B cell (primary cell): ENCODE measurements at regions not wholly inside any gene's neighbourhood (a gene's known extent, or its start where the extent isn't known, plus 50 kb on each side); places are given as distances from the start of the nearest gene placed in this dataset.

Source experiments
- ATAC-seq: fragments of 200-7000 bp; cut with Tn5 transposase; one replicate; pipeline ENCODE4 v1.10.0; 2021; ENCODE audit warnings: low read depth, mild to moderate bottlenecking, moderate number of reproducible peaks, moderate library complexity
- CTCF ChIA-PET: fragments of 350-600 bp; sonication (Branson Sonifier 250); formaldehyde crosslinking; loops from one replicate; lab custom pipeline; 2021; ENCODE audit warnings: antibody characterized with exemption, inconsistent platforms; lab: Charles Lee
- POLR2A ChIA-PET: fragments of 350-600 bp; sonication (Branson Sonifier 250); formaldehyde crosslinking; loops from one replicate; lab custom pipeline; 2021; ENCODE audit warnings: antibody characterized with exemption; lab: Charles Lee
- DNase-seq: peaks from one replicate; pipeline ENCODE4 v3.0.0; 2013
- H2AFZ ChIP-seq: 2 replicates; pipeline ENCODE4 v1.6.1; 2012; ENCODE audit warnings: mild to moderate bottlenecking, low read depth, low read length; ENCODE audit not compliant: insufficient read depth, poor library complexity, severe bottlenecking
- H3K27ac ChIP-seq, 2 donors: 1 replicate in 1 of 2; 2 replicates in 1 of 2; pipeline ENCODE4 v1.5.1; 2012 to 2013; ENCODE audit warnings: low read length in 2 of 2, mild to moderate bottlenecking in 2 of 2, moderate library complexity in 1 of 2
- H3K27me3 ChIP-seq, 4 experiments: fragments of 200-600 bp in 1 of 4; sonication (generic) in 1 of 4; replicated peaks in 1 of 4; 1 replicate in 2 of 4; 2 replicates in 2 of 4; pipeline versions ENCODE4 v1.6.1 to v1.7.0; 2013 to 2016; ENCODE audit warnings: low read length in 3 of 4, mild to moderate bottlenecking in 2 of 4, mixed read lengths in 1 of 4, moderate library complexity in 1 of 4; ENCODE audit not compliant: insufficient read depth in 4 of 4, control insufficient read depth in 3 of 4; ENCODE audit errors: control extremely low read depth in 1 of 4
- H3K36me3 ChIP-seq, 2 experiments: replicated peaks in 1 of 2; 1 replicate in 1 of 2; 2 replicates in 1 of 2; pipeline versions ENCODE4 v1.6.1 to v1.7.1; 2013; ENCODE audit warnings: low read length in 1 of 2; ENCODE audit not compliant: insufficient read depth in 2 of 2, control insufficient read depth in 1 of 2; ENCODE audit errors: control extremely low read depth in 1 of 2, extremely low read depth in 1 of 2
- H3K4me1 ChIP-seq, 2 donors: fragments of 200-600 bp in 1 of 2; sonication (generic) in 1 of 2; 1 replicate in 1 of 2; 2 replicates in 1 of 2; pipeline versions ENCODE4 v1.5.1 to v1.6.1; 2013 to 2017; ENCODE audit warnings: low read length in 2 of 2; ENCODE audit not compliant: control insufficient read depth in 2 of 2, insufficient read depth in 2 of 2
- H3K4me2 ChIP-seq: replicated peaks from 2 replicates; pipeline ENCODE3; 2012; ENCODE audit warnings: mild to moderate bottlenecking, low read depth, low read length; ENCODE audit not compliant: poor library complexity, severe bottlenecking
- H3K4me3 ChIP-seq, 5 experiments: fragments of 200-600 bp in 1 of 5; sonication (generic) in 1 of 5; 1 replicate in 3 of 5; 2 replicates in 2 of 5; pipeline versions ENCODE4 v1.5.1 to v1.7.0; 2011 to 2016; ENCODE audit warnings: low read length in 4 of 5, mild to moderate bottlenecking in 4 of 5, low read depth in 2 of 5, control low read depth in 1 of 5, moderate library complexity in 1 of 5; ENCODE audit not compliant: insufficient read depth in 1 of 5; ENCODE audit errors: control extremely low read depth in 1 of 5, extremely low read depth in 1 of 5
- H3K79me2 ChIP-seq: fragments of 200-600 bp; sonication (generic); one replicate; pipeline ENCODE4 v1.6.0; 2016; ENCODE audit warnings: low read length; ENCODE audit not compliant: control insufficient read depth, insufficient read depth
- H3K9ac ChIP-seq: fragments of 200-600 bp; sonication (generic); 2 replicates; pipeline ENCODE4 v1.6.1; 2017; ENCODE audit warnings: mild to moderate bottlenecking, low read length, moderate library complexity
- H3K9me3 ChIP-seq, 3 donors: one replicate each; pipeline versions ENCODE4 v1.6.1 to v1.7.1; 2013; ENCODE audit warnings: low read length in 2 of 3; ENCODE audit not compliant: control insufficient read depth in 2 of 3, insufficient read depth in 1 of 3; ENCODE audit errors: control extremely low read depth in 1 of 3
- H4K20me1 ChIP-seq: 2 replicates; pipeline ENCODE4 v1.6.0; 2012; ENCODE audit warnings: mild to moderate bottlenecking, low read length; ENCODE audit not compliant: insufficient read depth, control insufficient read depth, poor library complexity, severe bottlenecking
- H3K27ac Mint-ChIP-seq: one replicate; pipeline ENCODE4 v1.8.0; 2021; ENCODE audit warnings: mixed read lengths
- H3K27me3 Mint-ChIP-seq: one replicate; pipeline ENCODE4 v1.8.0; 2021; ENCODE audit warnings: mixed read lengths
- H3K4me1 Mint-ChIP-seq: one replicate; pipeline ENCODE4 v1.8.0; 2021; ENCODE audit warnings: mixed read lengths
- H3K4me3 Mint-ChIP-seq: one replicate; pipeline ENCODE4 v1.8.0; 2021; ENCODE audit warnings: mixed read lengths
- H3K9me3 Mint-ChIP-seq: one replicate; pipeline ENCODE4 v1.8.0; 2022; ENCODE audit warnings: mixed read lengths; ENCODE audit not compliant: insufficient read depth
- EZH2 ChIP-seq: IDR thresholded peaks from 2 replicates; pipeline ENCODE4 v1.6.1; 2012; ENCODE audit warnings: borderline replicate concordance, low read depth, mild to moderate bottlenecking, moderate library complexity, low read length; ENCODE audit not compliant: insufficient read depth, poor library complexity, severe bottlenecking
- WGBS: methylation state at CpG from one replicate; pipeline ENCODE4 v1.1.5; 2013; ENCODE audit warnings: missing lambda C conversion rate; ENCODE audit not compliant: insufficient coverage; 5-methylcytosine and 5-hydroxymethylcytosine counted together
- intact Hi-C: fragments of 100-400 bp; cut with micrococcal nuclease; formaldehyde crosslinking; loops from one replicate; pipeline ENCODE4 v1.10.0; 2022
- TF ChIP-seq, protein P1 (sequence below): fragments of 200-600 bp; IDR thresholded peaks from one replicate; pipeline ENCODE4 v1.8.0; 2022; ENCODE audit warnings: antibody characterized with exemption, mild to moderate bottlenecking

DNA sequence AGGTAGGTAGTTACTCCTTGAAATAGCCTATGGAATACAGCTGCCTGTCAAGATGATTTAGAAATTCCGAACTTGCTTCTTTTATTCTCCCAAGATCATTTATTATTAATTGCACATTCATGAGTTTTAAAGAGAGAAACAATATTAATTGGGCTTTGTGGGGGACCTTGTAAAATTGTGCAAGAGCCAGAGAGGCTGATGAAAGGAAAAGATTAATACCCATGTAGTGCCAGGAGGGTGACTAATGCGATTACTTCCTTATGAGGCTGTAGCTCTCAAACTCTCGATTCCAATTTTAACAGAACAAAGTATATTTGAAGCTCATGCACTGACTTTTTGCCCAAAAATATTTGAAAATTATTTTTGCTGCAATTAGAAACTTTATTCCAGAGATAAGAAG is 423.8 kb upstream of the ID4 start:
- H3K27me3 Mint-ChIP-seq = no peaks in the 10 kb centered on the region
- intact Hi-C loops = no loop called here
- no peak overlapping the region for H3K4me3 Mint-ChIP-seq
- no peak for TF ChIP-seq EZH2
- TF ChIP-seq, protein P1, sequence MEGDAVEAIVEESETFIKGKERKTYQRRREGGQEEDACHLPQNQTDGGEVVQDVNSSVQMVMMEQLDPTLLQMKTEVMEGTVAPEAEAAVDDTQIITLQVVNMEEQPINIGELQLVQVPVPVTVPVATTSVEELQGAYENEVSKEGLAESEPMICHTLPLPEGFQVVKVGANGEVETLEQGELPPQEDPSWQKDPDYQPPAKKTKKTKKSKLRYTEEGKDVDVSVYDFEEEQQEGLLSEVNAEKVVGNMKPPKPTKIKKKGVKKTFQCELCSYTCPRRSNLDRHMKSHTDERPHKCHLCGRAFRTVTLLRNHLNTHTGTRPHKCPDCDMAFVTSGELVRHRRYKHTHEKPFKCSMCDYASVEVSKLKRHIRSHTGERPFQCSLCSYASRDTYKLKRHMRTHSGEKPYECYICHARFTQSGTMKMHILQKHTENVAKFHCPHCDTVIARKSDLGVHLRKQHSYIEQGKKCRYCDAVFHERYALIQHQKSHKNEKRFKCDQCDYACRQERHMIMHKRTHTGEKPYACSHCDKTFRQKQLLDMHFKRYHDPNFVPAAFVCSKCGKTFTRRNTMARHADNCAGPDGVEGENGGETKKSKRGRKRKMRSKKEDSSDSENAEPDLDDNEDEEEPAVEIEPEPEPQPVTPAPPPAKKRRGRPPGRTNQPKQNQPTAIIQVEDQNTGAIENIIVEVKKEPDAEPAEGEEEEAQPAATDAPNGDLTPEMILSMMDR = no peak
- peaks cover 0 to 3% (median 0%) of the 10 kb centered on the region in 3 donors for H3K9me3 ChIP-seq
- ChIA-PET CTCF (no interaction called here), POLR2A (no interaction called here)
- peaks cover 9% of the 10 kb centered on the region for H3K9me3 Mint-ChIP-seq
- H3K4me3 ChIP-seq = no peak overlapping the region
- no peak for ATAC-seq
- WGBS = no CpG with 5 or more reads among the region's 3 CpGs
- H2AFZ ChIP-seq = no peak overlapping the region
- H3K27ac Mint-ChIP-seq = no peak overlapping the region
- no peak overlapping the region for H3K4me2 ChIP-seq
- H3K36me3 ChIP-seq = no peaks in the 10 kb centered on the region
- no peaks in the 10 kb centered on the region for H3K4me1 Mint-ChIP-seq
- no peak overlapping the region for H3K27ac ChIP-seq
- H4K20me1 ChIP-seq = no peaks in the 10 kb centered on the region
- no peaks in the 10 kb centered on the region for H3K79me2 ChIP-seq
- H3K9ac ChIP-seq = no peak overlapping the region
- no peaks in the 10 kb centered on the region for H3K27me3 ChIP-seq
- DNase-seq = no peak
- no peaks in the 10 kb centered on the region for H3K4me1 ChIP-seq

GRCh38 chr6:19415605-19416326 is 421.4 kb upstream of the ID4 start:
- Mint-ChIP-seq H3K9me3 (peaks cover 10% of the 10 kb centered on the region), H3K27ac (no peak overlapping the region), H3K4me1 (no peaks in the 10 kb centered on the region), H3K27me3 (no peaks in the 10 kb centered on the region), H3K4me3 (no peak overlapping the region)
- ChIA-PET POLR2A (no interaction called here), CTCF (no interaction called here)
- no peaks in the 10 kb centered on the region for H4K20me1 ChIP-seq
- H3K4me3 ChIP-seq = no peak overlapping the region
- TF ChIP-seq EZH2 = no peak
- TF ChIP-seq, protein P1 = no peak
- no peak overlapping the region for H2AFZ ChIP-seq
- H3K36me3 ChIP-seq = no peaks in the 10 kb centered on the region
- H3K4me2 ChIP-seq = no peak overlapping the region
- intact Hi-C loops = no loop called here
- H3K27ac ChIP-seq = no peak overlapping the region
- H3K79me2 ChIP-seq = no peaks in the 10 kb centered on the region
- no peaks in the 10 kb centered on the region for H3K4me1 ChIP-seq
- peaks cover 0 to 3% (median 0%) of the 10 kb centered on the region in 3 donors for H3K9me3 ChIP-seq
- H3K27me3 ChIP-seq = no peaks in the 10 kb centered on the region
- ATAC-seq (no peak), DNase-seq (no peak)
- no peak overlapping the region for H3K9ac ChIP-seq
- WGBS = 88% methylated on average over 1 of the region's 4 CpGs
